Type B pancreatic cell (in vitro differentiated cells): ENCODE measurements at regions not wholly inside any gene's neighbourhood (a gene's known extent, or its start where the extent isn't known, plus 50 kb on each side); places are given as distances from the start of the nearest gene placed in this dataset.
A peak's percentile ranks its signal among the peaks of the same experiment; 100 is the strongest.

Experiments used
- DNase-seq: peaks from one replicate; pipeline ENCODE4 v3.0.0; 2021; ENCODE audit warnings: mixed read lengths; ENCODE audit not compliant: unreplicated experiment; ENCODE audit errors: extremely low spot score
- H3K27ac Mint-ChIP-seq: 2 replicates; pipeline ENCODE4 v1.8.0; 2021; ENCODE audit warnings: mild to moderate bottlenecking, mixed read lengths
- H3K27me3 Mint-ChIP-seq: 2 replicates; pipeline ENCODE4 v1.8.0; 2021; ENCODE audit warnings: mixed read lengths
- H3K36me3 Mint-ChIP-seq: 2 replicates; pipeline ENCODE4 v1.8.0; 2021; ENCODE audit warnings: mixed read lengths
- H3K4me1 Mint-ChIP-seq: one replicate; pipeline ENCODE4 v1.8.0; 2021; ENCODE audit warnings: mixed read lengths; ENCODE audit not compliant: unreplicated experiment
- H3K4me3 Mint-ChIP-seq: 2 replicates; pipeline ENCODE4 v1.8.0; 2021; ENCODE audit warnings: mild to moderate bottlenecking, mixed read lengths
- H3K9me3 Mint-ChIP-seq: 2 replicates; pipeline ENCODE4 v1.8.0; 2021; ENCODE audit warnings: mixed read lengths
- CTCF ChIP-seq: fragments of 200-600 bp; sonication (generic); conservative IDR thresholded peaks from 2 replicates; pipeline ENCODE4 v1.5.0; 2021; ENCODE audit warnings: antibody characterized with exemption, mild to moderate bottlenecking

- peaks cover 5% of the 10 kb centered on the region for H3K9me3 Mint-ChIP-seq
- H3K36me3 Mint-ChIP-seq: peaks cover 15% of the 10 kb centered on the region
- peak overlapping the region; percentile 42 for H3K4me3 Mint-ChIP-seq
- no peaks in the 10 kb centered on the region for H3K27me3 Mint-ChIP-seq
- no peak for TF ChIP-seq CTCF
- peak overlapping the region; percentile 5 for H3K27ac Mint-ChIP-seq
- DNase-seq: no peak
- peaks cover 21% of the 10 kb centered on the region for H3K4me1 Mint-ChIP-seq
These were observed 909.4 kb upstream of the GYPC start for GRCh38 chr2:125746321-125747164.

GRCh38 chr2:125747165-125747425 is 908.9 kb upstream of the GYPC start:
- Mint-ChIP-seq H3K27ac (no peak overlapping the region), H3K27me3 (no peaks in the 10 kb centered on the region), H3K9me3 (peaks cover 5% of the 10 kb centered on the region), H3K36me3 (peaks cover 15% of the 10 kb centered on the region), H3K4me3 (no peak overlapping the region), H3K4me1 (peaks cover 21% of the 10 kb centered on the region)
- TF ChIP-seq CTCF: no peak
- no peak for DNase-seq

- no peaks in the 10 kb centered on the region for H3K36me3 Mint-ChIP-seq
- peaks cover 10% of the 10 kb centered on the region for H3K9me3 Mint-ChIP-seq
- no peak for TF ChIP-seq CTCF
- H3K4me1 Mint-ChIP-seq: no peaks in the 10 kb centered on the region
- DNase-seq: no peak
- no peaks in the 10 kb centered on the region for H3K27me3 Mint-ChIP-seq
- no peak overlapping the region for H3K27ac Mint-ChIP-seq
- H3K4me3 Mint-ChIP-seq: no peak overlapping the region
These were observed 899.5 kb upstream of the GYPC start for GRCh38 chr2:125756431-125756830.

GRCh38 chr2:125796784-125797183 is 859.2 kb upstream of the GYPC start:
- Mint-ChIP-seq H3K36me3 (no peaks in the 10 kb centered on the region), H3K9me3 (peaks cover 24% of the 10 kb centered on the region), H3K27ac (no peak overlapping the region), H3K4me3 (no peak overlapping the region), H3K27me3 (no peaks in the 10 kb centered on the region), H3K4me1 (no peaks in the 10 kb centered on the region)
- TF ChIP-seq CTCF: no peak
- DNase-seq: no peak

GRCh38 chr2:125797192-125797591 is 858.8 kb upstream of the GYPC start:
- H3K9me3 Mint-ChIP-seq: peaks cover 26% of the 10 kb centered on the region
- H3K4me3 Mint-ChIP-seq: no peak overlapping the region
- no peaks in the 10 kb centered on the region for H3K36me3 Mint-ChIP-seq
- DNase-seq: no peak
- no peak for TF ChIP-seq CTCF
- H3K4me1 Mint-ChIP-seq: no peaks in the 10 kb centered on the region
- H3K27me3 Mint-ChIP-seq: no peaks in the 10 kb centered on the region
- no peak overlapping the region for H3K27ac Mint-ChIP-seq
